ENCODE measurements at regions not wholly inside any gene's neighbourhood (a gene's known extent, or its start where the extent isn't known, plus 50 kb on each side); places are given as distances from the start of the nearest gene placed in this dataset.

- Histone ChIP-seq H3K36me3 (no peaks in the 10 kb centered on the region), H3K27me3 (no peaks in the 10 kb centered on the region), H3K9me3 (no peaks in the 10 kb centered on the region), H3K27ac (peak overlapping the region in 1 of 4 donors; percentile 77), H3K4me3 (no peak overlapping the region), H3K4me1 (peaks cover 5 to 59% (median 20%) of the 10 kb centered on the region in 3 donors)
- TF ChIP-seq EP300 (IDR thresholded peaks at IDR 0.05) (no peak), CTCF (IDR thresholded peaks at IDR 0.05) (no peak), POLR2AphosphoS5 (IDR thresholded peaks at IDR 0.05) (no peak), POLR2A (IDR thresholded peaks at IDR 0.05) (no peak)
- ATAC-seq: no peak
- WGBS, 2 donors (ENCODE audit: low coverage in 1 of 2): 83 to 90% methylated on average over 1 to 2 of the region's 2 CpGs
These were observed 338.5 kb downstream of the GADD45G start for GRCh38 chr9:89943309-89943708.

- H3K27ac ChIP-seq: no peak overlapping the region
- H3K27me3 ChIP-seq: no peaks in the 10 kb centered on the region
- no peak for ATAC-seq
- peaks cover 5 to 59% (median 20%) of the 10 kb centered on the region in 3 donors for H3K4me1 ChIP-seq
- H3K36me3 ChIP-seq: no peaks in the 10 kb centered on the region
- WGBS, 2 donors (ENCODE audit: low coverage in 1 of 2): 29 to 66% methylated on average over 3 of the region's 3 CpGs
- no peaks in the 10 kb centered on the region for H3K9me3 ChIP-seq
- no peak for TF ChIP-seq POLR2AphosphoS5 (IDR thresholded peaks at IDR 0.05)
- no peak for TF ChIP-seq EP300 (IDR thresholded peaks at IDR 0.05)
- no peak for TF ChIP-seq CTCF (IDR thresholded peaks at IDR 0.05)
- TF ChIP-seq POLR2A (IDR thresholded peaks at IDR 0.05): no peak
- H3K4me3 ChIP-seq: no peak overlapping the region
These were observed 338.9 kb downstream of the GADD45G start for GRCh38 chr9:89943728-89944127.

GRCh38 chr9:89945133-89945532 lies 340.3 kb downstream of the GADD45G start:
- H3K27ac ChIP-seq: no peak overlapping the region
- H3K9me3 ChIP-seq: no peaks in the 10 kb centered on the region
- no CpG with 5 or more reads among the region's 4 CpGs for WGBS, 2 donors (ENCODE audit: low coverage in 1 of 2)
- H3K27me3 ChIP-seq: no peaks in the 10 kb centered on the region
- H3K36me3 ChIP-seq: no peaks in the 10 kb centered on the region
- no peak for TF ChIP-seq CTCF (IDR thresholded peaks at IDR 0.05)
- no peak for TF ChIP-seq POLR2A (IDR thresholded peaks at IDR 0.05)
- TF ChIP-seq EP300 (IDR thresholded peaks at IDR 0.05): no peak
- no peak for TF ChIP-seq POLR2AphosphoS5 (IDR thresholded peaks at IDR 0.05)
- no peak overlapping the region for H3K4me3 ChIP-seq
- no peak for ATAC-seq
- peaks cover 5 to 59% (median 20%) of the 10 kb centered on the region in 3 donors for H3K4me1 ChIP-seq

GRCh38 chr9:89946741-89947140 lies 341.9 kb downstream of the GADD45G start:
- 0 to 21% methylated on average over 3 of the region's 3 CpGs for WGBS, 2 donors (ENCODE audit: low coverage in 1 of 2)
- Histone ChIP-seq H3K27me3 (no peaks in the 10 kb centered on the region), H3K9me3 (no peaks in the 10 kb centered on the region), H3K36me3 (no peaks in the 10 kb centered on the region), H3K27ac (peak overlapping the region in 1 of 4 donors; percentile 49), H3K4me1 (peaks cover 3 to 46% (median 15%) of the 10 kb centered on the region in 3 donors), H3K4me3 (no peak overlapping the region)
- no peak for ATAC-seq
- no peak for TF ChIP-seq EP300 (IDR thresholded peaks at IDR 0.05)
- TF ChIP-seq POLR2AphosphoS5 (IDR thresholded peaks at IDR 0.05): peak; percentile 8

GRCh38 chr9:89949111-89949510 lies 344.3 kb downstream of the GADD45G start:
- Histone ChIP-seq H3K27ac (no peak overlapping the region), H3K4me3 (no peak overlapping the region), H3K36me3 (no peaks in the 10 kb centered on the region), H3K4me1 (peaks cover 0 to 28% (median 3%) of the 10 kb centered on the region in 3 donors), H3K27me3 (no peaks in the 10 kb centered on the region), H3K9me3 (no peaks in the 10 kb centered on the region)
- no peak for ATAC-seq
- TF ChIP-seq POLR2A (IDR thresholded peaks at IDR 0.05) (no peak), POLR2AphosphoS5 (IDR thresholded peaks at IDR 0.05) (no peak), CTCF (IDR thresholded peaks at IDR 0.05) (no peak), EP300 (IDR thresholded peaks at IDR 0.05) (no peak)
- WGBS, 2 donors (ENCODE audit: low coverage in 1 of 2): 85% methylated on average over 4 of the region's 4 CpGs; no CpG with 5 or more reads in 1 of the 2 donors

Measured in gastroesophageal sphincter (tissue), 4 donors.